ENCODE measurements at regions not wholly inside any gene's neighbourhood (a gene's known extent, or its start where the extent isn't known, plus 50 kb on each side); places are given as distances from the start of the nearest gene placed in this dataset.

DNA sequence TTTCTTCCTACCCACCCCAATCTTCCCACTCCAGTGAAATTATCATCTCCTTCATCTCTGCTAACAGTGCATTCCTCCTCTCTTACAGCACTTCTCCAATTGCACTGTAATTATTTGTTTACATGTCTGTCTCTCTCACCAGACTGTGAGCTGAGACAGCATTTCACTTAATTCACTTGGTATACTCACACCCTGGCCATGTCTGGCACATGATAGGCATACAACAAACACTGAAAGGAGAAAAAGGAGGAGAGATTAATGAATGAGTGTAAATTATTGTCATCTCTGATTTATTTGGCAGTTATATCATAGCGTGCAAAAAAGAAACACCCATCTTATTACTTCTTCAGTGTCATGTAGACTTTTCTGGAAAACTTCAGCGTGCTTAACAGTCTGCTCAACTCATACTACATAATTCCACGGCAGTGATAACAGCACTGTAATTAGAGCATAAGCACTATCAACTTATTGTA, 452.3 kb downstream of the ADAMTS20 start (continued):
- TF ChIP-seq ZNF843 (tag by site-specific recombination; IDR thresholded peaks at IDR 0.05) (peak; percentile 51), SP7 (tag by site-specific recombination; IDR thresholded peaks at IDR 0.05) (peak; percentile 97), ZNF133 (tag by site-specific recombination; IDR thresholded peaks at IDR 0.05) (no peak), OVOL3 (tag by site-specific recombination; IDR thresholded peaks at IDR 0.05) (peak; percentile 69; the same call in 1 of the 2 replicates), OSR2 (tag by site-specific recombination; IDR thresholded peaks at IDR 0.05) (peak; percentile 16; the same call in 1 of the 2 replicates), SP2 (tag by site-specific recombination; IDR thresholded peaks at IDR 0.05) (no peak), ZNF623 (tag by site-specific recombination; IDR thresholded peaks at IDR 0.05) (no peak), ZSCAN30 (tag by site-specific recombination; IDR thresholded peaks at IDR 0.05) (0 out of 2 replicates have a peak, but pooled peaks have one; percentile 16), MEIS1 (CRISPR knock-in tag; IDR thresholded peaks at IDR 0.05; ENCODE audit: borderline replicate concordance) (no peak), ZNF629 (tag by site-specific recombination; IDR thresholded peaks at IDR 0.05) (peak; percentile 28; the same call in 1 of the 2 replicates), ZNF776 (tag by site-specific recombination; IDR thresholded peaks at IDR 0.05; ENCODE audit: borderline replicate concordance) (no peak), ZNF596 (tag by site-specific recombination; IDR thresholded peaks at IDR 0.05) (no peak), ZNF660 (tag by site-specific recombination; IDR thresholded peaks at IDR 0.05) (no peak), PRDM1 (tag by site-specific recombination; IDR thresholded peaks at IDR 0.05) (peak; percentile 82), ZNF768 (tag by site-specific recombination; IDR thresholded peaks at IDR 0.05) (no peak), ZFP69B (tag by site-specific recombination; IDR thresholded peaks at IDR 0.05) (no peak), ZNF585B (tag by site-specific recombination; IDR thresholded peaks at IDR 0.05) (no peak), SP3 (tag by site-specific recombination; IDR thresholded peaks at IDR 0.05) (no peak), ZNF2 (tag by site-specific recombination; IDR thresholded peaks at IDR 0.05) (no peak), ZNF274 (IDR thresholded peaks at IDR 0.05; ENCODE audit: low read length) (no peak), ZNF274 (tag by site-specific recombination; IDR thresholded peaks at IDR 0.05; ENCODE audit: borderline replicate concordance) (no peak), REPIN1 (tag by site-specific recombination; IDR thresholded peaks at IDR 0.05; ENCODE audit: low read depth) (no peak), ZNF600 (tag by site-specific recombination; IDR thresholded peaks at IDR 0.05) (no peak)
- TF ChIP-seq, protein P1, sequence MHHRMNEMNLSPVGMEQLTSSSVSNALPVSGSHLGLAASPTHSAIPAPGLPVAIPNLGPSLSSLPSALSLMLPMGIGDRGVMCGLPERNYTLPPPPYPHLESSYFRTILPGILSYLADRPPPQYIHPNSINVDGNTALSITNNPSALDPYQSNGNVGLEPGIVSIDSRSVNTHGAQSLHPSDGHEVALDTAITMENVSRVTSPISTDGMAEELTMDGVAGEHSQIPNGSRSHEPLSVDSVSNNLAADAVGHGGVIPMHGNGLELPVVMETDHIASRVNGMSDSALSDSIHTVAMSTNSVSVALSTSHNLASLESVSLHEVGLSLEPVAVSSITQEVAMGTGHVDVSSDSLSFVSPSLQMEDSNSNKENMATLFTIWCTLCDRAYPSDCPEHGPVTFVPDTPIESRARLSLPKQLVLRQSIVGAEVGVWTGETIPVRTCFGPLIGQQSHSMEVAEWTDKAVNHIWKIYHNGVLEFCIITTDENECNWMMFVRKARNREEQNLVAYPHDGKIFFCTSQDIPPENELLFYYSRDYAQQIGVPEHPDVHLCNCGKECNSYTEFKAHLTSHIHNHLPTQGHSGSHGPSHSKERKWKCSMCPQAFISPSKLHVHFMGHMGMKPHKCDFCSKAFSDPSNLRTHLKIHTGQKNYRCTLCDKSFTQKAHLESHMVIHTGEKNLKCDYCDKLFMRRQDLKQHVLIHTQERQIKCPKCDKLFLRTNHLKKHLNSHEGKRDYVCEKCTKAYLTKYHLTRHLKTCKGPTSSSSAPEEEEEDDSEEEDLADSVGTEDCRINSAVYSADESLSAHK (tag by site-specific recombination; IDR thresholded peaks at IDR 0.05) = peak; percentile 51; the same call in 1 of the 2 replicates
- TF ChIP-seq, protein P2, sequence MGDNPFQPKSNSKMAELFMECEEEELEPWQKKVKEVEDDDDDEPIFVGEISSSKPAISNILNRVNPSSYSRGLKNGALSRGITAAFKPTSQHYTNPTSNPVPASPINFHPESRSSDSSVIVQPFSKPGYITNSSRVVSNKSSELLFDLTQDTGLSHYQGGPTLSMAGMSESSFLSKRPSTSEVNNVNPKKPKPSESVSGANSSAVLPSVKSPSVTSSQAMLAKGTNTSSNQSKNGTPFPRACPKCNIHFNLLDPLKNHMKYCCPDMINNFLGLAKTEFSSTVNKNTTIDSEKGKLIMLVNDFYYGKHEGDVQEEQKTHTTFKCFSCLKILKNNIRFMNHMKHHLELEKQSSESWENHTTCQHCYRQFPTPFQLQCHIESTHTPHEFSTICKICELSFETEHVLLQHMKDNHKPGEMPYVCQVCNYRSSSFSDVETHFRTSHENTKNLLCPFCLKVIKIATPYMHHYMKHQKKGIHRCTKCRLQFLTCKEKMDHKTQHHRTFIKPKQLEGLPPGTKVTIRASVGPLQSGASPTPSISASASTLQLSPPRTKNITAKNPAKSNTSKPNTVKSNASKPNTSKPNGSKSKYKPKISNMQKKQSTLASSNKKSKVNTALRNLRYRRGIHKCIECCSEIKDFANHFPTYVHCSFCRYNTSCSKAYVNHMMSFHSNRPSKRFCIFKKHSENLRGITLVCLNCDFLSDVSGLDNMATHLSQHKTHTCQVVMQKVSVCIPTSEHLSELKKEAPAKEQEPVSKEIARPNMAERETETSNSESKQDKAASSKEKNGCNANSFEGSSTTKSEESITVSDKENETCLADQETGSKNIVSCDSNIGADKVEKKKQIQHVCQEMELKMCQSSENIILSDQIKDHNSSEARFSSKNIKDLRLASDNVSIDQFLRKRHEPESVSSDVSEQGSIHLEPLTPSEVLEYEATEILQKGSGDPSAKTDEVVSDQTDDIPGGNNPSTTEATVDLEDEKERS (tag by site-specific recombination; IDR thresholded peaks at IDR 0.05) = no peak
- TF ChIP-seq, protein P3, sequence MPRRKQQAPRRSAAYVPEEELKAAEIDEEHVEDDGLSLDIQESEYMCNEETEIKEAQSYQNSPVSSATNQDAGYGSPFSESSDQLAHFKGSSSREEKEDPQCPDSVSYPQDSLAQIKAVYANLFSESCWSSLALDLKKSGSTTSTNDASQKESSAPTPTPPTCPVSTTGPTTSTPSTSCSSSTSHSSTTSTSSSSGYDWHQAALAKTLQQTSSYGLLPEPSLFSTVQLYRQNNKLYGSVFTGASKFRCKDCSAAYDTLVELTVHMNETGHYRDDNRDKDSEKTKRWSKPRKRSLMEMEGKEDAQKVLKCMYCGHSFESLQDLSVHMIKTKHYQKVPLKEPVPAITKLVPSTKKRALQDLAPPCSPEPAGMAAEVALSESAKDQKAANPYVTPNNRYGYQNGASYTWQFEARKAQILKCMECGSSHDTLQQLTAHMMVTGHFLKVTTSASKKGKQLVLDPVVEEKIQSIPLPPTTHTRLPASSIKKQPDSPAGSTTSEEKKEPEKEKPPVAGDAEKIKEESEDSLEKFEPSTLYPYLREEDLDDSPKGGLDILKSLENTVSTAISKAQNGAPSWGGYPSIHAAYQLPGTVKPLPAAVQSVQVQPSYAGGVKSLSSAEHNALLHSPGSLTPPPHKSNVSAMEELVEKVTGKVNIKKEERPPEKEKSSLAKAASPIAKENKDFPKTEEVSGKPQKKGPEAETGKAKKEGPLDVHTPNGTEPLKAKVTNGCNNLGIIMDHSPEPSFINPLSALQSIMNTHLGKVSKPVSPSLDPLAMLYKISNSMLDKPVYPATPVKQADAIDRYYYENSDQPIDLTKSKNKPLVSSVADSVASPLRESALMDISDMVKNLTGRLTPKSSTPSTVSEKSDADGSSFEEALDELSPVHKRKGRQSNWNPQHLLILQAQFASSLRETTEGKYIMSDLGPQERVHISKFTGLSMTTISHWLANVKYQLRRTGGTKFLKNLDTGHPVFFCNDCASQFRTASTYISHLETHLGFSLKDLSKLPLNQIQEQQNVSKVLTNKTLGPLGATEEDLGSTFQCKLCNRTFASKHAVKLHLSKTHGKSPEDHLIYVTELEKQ (tag by site-specific recombination; IDR thresholded peaks at IDR 0.05; ENCODE audit: borderline replicate concordance) = peak; percentile 58; the same call in 1 of the 2 replicates
- TF ChIP-seq, protein P4, sequence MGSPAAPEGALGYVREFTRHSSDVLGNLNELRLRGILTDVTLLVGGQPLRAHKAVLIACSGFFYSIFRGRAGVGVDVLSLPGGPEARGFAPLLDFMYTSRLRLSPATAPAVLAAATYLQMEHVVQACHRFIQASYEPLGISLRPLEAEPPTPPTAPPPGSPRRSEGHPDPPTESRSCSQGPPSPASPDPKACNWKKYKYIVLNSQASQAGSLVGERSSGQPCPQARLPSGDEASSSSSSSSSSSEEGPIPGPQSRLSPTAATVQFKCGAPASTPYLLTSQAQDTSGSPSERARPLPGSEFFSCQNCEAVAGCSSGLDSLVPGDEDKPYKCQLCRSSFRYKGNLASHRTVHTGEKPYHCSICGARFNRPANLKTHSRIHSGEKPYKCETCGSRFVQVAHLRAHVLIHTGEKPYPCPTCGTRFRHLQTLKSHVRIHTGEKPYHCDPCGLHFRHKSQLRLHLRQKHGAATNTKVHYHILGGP (tag by site-specific recombination; IDR thresholded peaks at IDR 0.05) = 0 out of 2 replicates have a peak, but pooled peaks have one; percentile 12
- TF ChIP-seq, protein P5, sequence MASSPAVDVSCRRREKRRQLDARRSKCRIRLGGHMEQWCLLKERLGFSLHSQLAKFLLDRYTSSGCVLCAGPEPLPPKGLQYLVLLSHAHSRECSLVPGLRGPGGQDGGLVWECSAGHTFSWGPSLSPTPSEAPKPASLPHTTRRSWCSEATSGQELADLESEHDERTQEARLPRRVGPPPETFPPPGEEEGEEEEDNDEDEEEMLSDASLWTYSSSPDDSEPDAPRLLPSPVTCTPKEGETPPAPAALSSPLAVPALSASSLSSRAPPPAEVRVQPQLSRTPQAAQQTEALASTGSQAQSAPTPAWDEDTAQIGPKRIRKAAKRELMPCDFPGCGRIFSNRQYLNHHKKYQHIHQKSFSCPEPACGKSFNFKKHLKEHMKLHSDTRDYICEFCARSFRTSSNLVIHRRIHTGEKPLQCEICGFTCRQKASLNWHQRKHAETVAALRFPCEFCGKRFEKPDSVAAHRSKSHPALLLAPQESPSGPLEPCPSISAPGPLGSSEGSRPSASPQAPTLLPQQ (tag by site-specific recombination; IDR thresholded peaks at IDR 0.05) = no peak
